ENCODE measurements at regions not wholly inside any gene's neighbourhood (a gene's known extent, or its start where the extent isn't known, plus 50 kb on each side); places are given as distances from the start of the nearest gene placed in this dataset.
"Not testable (repeated sequence)": the region's sequence is repeated elsewhere in the genome, so short reads cannot be mapped to it uniquely, and the experiment has no call there.

- H3K9me2 ChIP-seq (replicated peaks; ENCODE audit: insufficient read depth, low read length): not testable (repeated sequence)
- H3K4me3 ChIP-seq (ENCODE audit: low read length): peak overlapping the region; percentile 63; the same call in 1 of the 2 replicates
Observed at GRCh38 chr1:146376708-146377496, 148.1 kb upstream of the NOTCH2NLA start.

GRCh38 chr1:146376309-146376707, 147.5 kb upstream of the NOTCH2NLA start:
- H3K79me2 ChIP-seq (ENCODE audit: low read length); H2AFZ ChIP-seq (ENCODE audit: low read length); H3K27ac ChIP-seq (ENCODE audit: low read length); H3K27me3 ChIP-seq (ENCODE audit: low read length); H4K20me1 ChIP-seq (ENCODE audit: insufficient read depth, low read depth, low read length); H3K9me3 ChIP-seq (ENCODE audit: low read length); H3K36me3 ChIP-seq (ENCODE audit: insufficient read depth, low read length); H3K9me2 ChIP-seq (replicated peaks; ENCODE audit: insufficient read depth, low read length): not testable (repeated sequence)
- H3K4me1 ChIP-seq (ENCODE audit: low read length): peaks cover 17% of the 10 kb centered on the region
- DNase-seq: peak; percentile 86
- 0 out of 2 replicates have a peak overlapping the region, but pooled peaks have one; percentile 33 for H3K9ac ChIP-seq (ENCODE audit: low read length)
- H3K4me3 ChIP-seq (ENCODE audit: low read length): peak overlapping the region; percentile 43; the same call in 1 of the 2 replicates
- H3K4me2 ChIP-seq (ENCODE audit: low read depth, low read length, poor library complexity, severe bottlenecking): peak overlapping the region; percentile 53

More at GRCh38 chr1:146376708-146377496, 148.1 kb upstream of the NOTCH2NLA start:
- Histone ChIP-seq H3K4me2 (ENCODE audit: low read depth, low read length, poor library complexity, severe bottlenecking) (peak overlapping the region; percentile 89), H3K4me1 (ENCODE audit: low read length) (peaks cover 18% of the 10 kb centered on the region), H3K9ac (ENCODE audit: low read length) (peak overlapping the region; percentile 82), H3K27ac (ENCODE audit: low read length) (peak overlapping the region; percentile 96)
- not testable (repeated sequence) for H4K20me1 ChIP-seq (ENCODE audit: insufficient read depth, low read depth, low read length); H3K79me2 ChIP-seq (ENCODE audit: low read length); H3K36me3 ChIP-seq (ENCODE audit: insufficient read depth, low read length); H2AFZ ChIP-seq (ENCODE audit: low read length); H3K9me3 ChIP-seq (ENCODE audit: low read length); H3K27me3 ChIP-seq (ENCODE audit: low read length)
- peak; percentile 96 for DNase-seq

- H3K27ac ChIP-seq (ENCODE audit: low read length); H3K4me2 ChIP-seq (ENCODE audit: low read depth, low read length, poor library complexity, severe bottlenecking); H3K9me3 ChIP-seq (ENCODE audit: low read length); H4K20me1 ChIP-seq (ENCODE audit: insufficient read depth, low read depth, low read length); H3K4me1 ChIP-seq (ENCODE audit: low read length); H3K36me3 ChIP-seq (ENCODE audit: insufficient read depth, low read length); H3K9me2 ChIP-seq (replicated peaks; ENCODE audit: insufficient read depth, low read length); H3K27me3 ChIP-seq (ENCODE audit: low read length); DNase-seq; H2AFZ ChIP-seq (ENCODE audit: low read length); H3K4me3 ChIP-seq (ENCODE audit: low read length); H3K79me2 ChIP-seq (ENCODE audit: low read length); H3K9ac ChIP-seq (ENCODE audit: low read length): not testable (repeated sequence)
Observed at GRCh38 chr1:146375108-146375507, 146.3 kb upstream of the NOTCH2NLA start.

- not testable (repeated sequence) for H2AFZ ChIP-seq (ENCODE audit: low read length); H3K9me3 ChIP-seq (ENCODE audit: low read length); H3K4me2 ChIP-seq (ENCODE audit: low read depth, low read length, poor library complexity, severe bottlenecking)
Observed at GRCh38 chr1:146369940-146370339, 141.1 kb upstream of the NOTCH2NLA start.

GRCh38 chr1:146355373-146355772, 126.6 kb upstream of the NOTCH2NLA start:
- not testable (repeated sequence) for H3K36me3 ChIP-seq (ENCODE audit: insufficient read depth, low read length); H3K4me3 ChIP-seq (ENCODE audit: low read length); H3K9ac ChIP-seq (ENCODE audit: low read length); H3K27ac ChIP-seq (ENCODE audit: low read length); H3K9me2 ChIP-seq (replicated peaks; ENCODE audit: insufficient read depth, low read length); DNase-seq; H3K79me2 ChIP-seq (ENCODE audit: low read length); H3K9me3 ChIP-seq (ENCODE audit: low read length); H3K27me3 ChIP-seq (ENCODE audit: low read length); H3K4me1 ChIP-seq (ENCODE audit: low read length); H3K4me2 ChIP-seq (ENCODE audit: low read depth, low read length, poor library complexity, severe bottlenecking); H2AFZ ChIP-seq (ENCODE audit: low read length); H4K20me1 ChIP-seq (ENCODE audit: insufficient read depth, low read depth, low read length)

More at GRCh38 chr1:146369940-146370339, 141.1 kb upstream of the NOTCH2NLA start:
- H3K4me3 ChIP-seq (ENCODE audit: low read length); H4K20me1 ChIP-seq (ENCODE audit: insufficient read depth, low read depth, low read length); H3K36me3 ChIP-seq (ENCODE audit: insufficient read depth, low read length); H3K27me3 ChIP-seq (ENCODE audit: low read length); H3K27ac ChIP-seq (ENCODE audit: low read length); H3K9ac ChIP-seq (ENCODE audit: low read length); H3K9me2 ChIP-seq (replicated peaks; ENCODE audit: insufficient read depth, low read length); H3K4me1 ChIP-seq (ENCODE audit: low read length); H3K79me2 ChIP-seq (ENCODE audit: low read length): not testable (repeated sequence)
- peak; percentile 41 for DNase-seq

- H3K4me1 ChIP-seq (ENCODE audit: low read length); H3K27ac ChIP-seq (ENCODE audit: low read length); H3K9me3 ChIP-seq (ENCODE audit: low read length); H3K27me3 ChIP-seq (ENCODE audit: low read length); H4K20me1 ChIP-seq (ENCODE audit: insufficient read depth, low read depth, low read length); H3K9ac ChIP-seq (ENCODE audit: low read length); H3K36me3 ChIP-seq (ENCODE audit: insufficient read depth, low read length); H3K9me2 ChIP-seq (replicated peaks; ENCODE audit: insufficient read depth, low read length); H3K4me2 ChIP-seq (ENCODE audit: low read depth, low read length, poor library complexity, severe bottlenecking); H3K79me2 ChIP-seq (ENCODE audit: low read length); H3K4me3 ChIP-seq (ENCODE audit: low read length); H2AFZ ChIP-seq (ENCODE audit: low read length); DNase-seq: not testable (repeated sequence)
Observed at GRCh38 chr1:146326863-146327262, 98.0 kb upstream of the NOTCH2NLA start.

- H4K20me1 ChIP-seq (ENCODE audit: insufficient read depth, low read depth, low read length); H2AFZ ChIP-seq (ENCODE audit: low read length); H3K36me3 ChIP-seq (ENCODE audit: insufficient read depth, low read length); H3K9me3 ChIP-seq (ENCODE audit: low read length); H3K4me3 ChIP-seq (ENCODE audit: low read length); H3K9me2 ChIP-seq (replicated peaks; ENCODE audit: insufficient read depth, low read length); H3K27me3 ChIP-seq (ENCODE audit: low read length); H3K4me2 ChIP-seq (ENCODE audit: low read depth, low read length, poor library complexity, severe bottlenecking); H3K4me1 ChIP-seq (ENCODE audit: low read length); H3K27ac ChIP-seq (ENCODE audit: low read length); H3K79me2 ChIP-seq (ENCODE audit: low read length); H3K9ac ChIP-seq (ENCODE audit: low read length); DNase-seq: not testable (repeated sequence)
Observed at GRCh38 chr1:146324463-146324862, 95.6 kb upstream of the NOTCH2NLA start.

GRCh38 chr1:146323302-146323701, 94.5 kb upstream of the NOTCH2NLA start:
- H3K4me3 ChIP-seq (ENCODE audit: low read length); H3K79me2 ChIP-seq (ENCODE audit: low read length); H3K9me2 ChIP-seq (replicated peaks; ENCODE audit: insufficient read depth, low read length); H3K4me1 ChIP-seq (ENCODE audit: low read length); DNase-seq; H3K4me2 ChIP-seq (ENCODE audit: low read depth, low read length, poor library complexity, severe bottlenecking); H3K27me3 ChIP-seq (ENCODE audit: low read length); H3K27ac ChIP-seq (ENCODE audit: low read length); H2AFZ ChIP-seq (ENCODE audit: low read length); H3K36me3 ChIP-seq (ENCODE audit: insufficient read depth, low read length); H4K20me1 ChIP-seq (ENCODE audit: insufficient read depth, low read depth, low read length); H3K9ac ChIP-seq (ENCODE audit: low read length); H3K9me3 ChIP-seq (ENCODE audit: low read length): not testable (repeated sequence)
